Smooth muscle cell (in vitro differentiated cells): ENCODE measurements at regions not wholly inside any gene's neighbourhood (a gene's known extent, or its start where the extent isn't known, plus 50 kb on each side); places are given as distances from the start of the nearest gene placed in this dataset.
A peak's percentile ranks its signal among the peaks of the same experiment; 100 is the strongest.

Experiments used
- DNase-seq: peaks from one replicate; lab custom pipeline; 2025; ENCODE audit not compliant: unreplicated experiment; lab: John Stamatoyannopoulos, UW
- H2AFZ ChIP-seq: fragments of 200-600 bp; sonication (generic); 2 replicates; pipeline ENCODE4 v1.6.0; 2016; ENCODE audit warnings: antibody characterized with exemption, low read depth, mild to moderate bottlenecking
- H3F3A ChIP-seq: fragments of 200-600 bp; sonication (generic); 2 replicates; pipeline ENCODE4 v1.6.0; 2017; ENCODE audit warnings: antibody characterized with exemption, low read depth
- H3K27ac ChIP-seq: fragments of 200-600 bp; sonication (generic); 2 replicates; pipeline ENCODE4 v1.5.1; 2016; ENCODE audit warnings: low read depth, mild to moderate bottlenecking
- H3K27me3 ChIP-seq: fragments of 200-600 bp; sonication (generic); 2 replicates; pipeline ENCODE4 v1.6.1; 2016; ENCODE audit warnings: low read depth, mild to moderate bottlenecking
- H3K36me3 ChIP-seq: fragments of 200-600 bp; sonication (generic); 2 replicates; pipeline ENCODE4 v1.5.1; 2016; ENCODE audit warnings: low read depth
- H3K4me1 ChIP-seq: fragments of 200-600 bp; sonication (generic); 2 replicates; pipeline ENCODE4 v1.5.1; 2016; ENCODE audit warnings: low read depth
- H3K4me2 ChIP-seq: fragments of 200-600 bp; sonication (generic); 2 replicates; pipeline ENCODE4 v1.6.0; 2016; ENCODE audit warnings: mild to moderate bottlenecking
- H3K4me3 ChIP-seq: fragments of 200-600 bp; sonication (generic); 2 replicates; pipeline ENCODE4 v1.5.1; 2016; ENCODE audit warnings: mild to moderate bottlenecking
- H3K79me2 ChIP-seq: fragments of 200-600 bp; sonication (generic); 2 replicates; pipeline ENCODE4 v1.6.0; 2016; ENCODE audit warnings: low read depth, mild to moderate bottlenecking
- H3K9ac ChIP-seq: fragments of 200-600 bp; sonication (generic); 2 replicates; pipeline ENCODE4 v1.6.0; 2016; ENCODE audit warnings: low read depth
- H3K9me3 ChIP-seq: fragments of 200-600 bp; sonication (generic); replicated peaks from 2 replicates; pipeline ENCODE4 v1.5.1; 2016; ENCODE audit warnings: low read depth
- H4K20me1 ChIP-seq: fragments of 200-600 bp; sonication (generic); 2 replicates; pipeline ENCODE4 v1.6.0; 2016; ENCODE audit warnings: low read depth
- WGBS: methylation state at CpG from one replicate; pipeline ENCODE4 v1.1.7; 2016; ENCODE audit warnings: low lambda C conversion rate; 5-methylcytosine and 5-hydroxymethylcytosine counted together
- TF ChIP-seq, protein P1 (sequence below): fragments of 200-600 bp; sonication (generic); IDR thresholded peaks from 2 replicates; pipeline ENCODE4 v1.5.1; 2017; ENCODE audit warnings: borderline replicate concordance, mild to moderate bottlenecking, antibody characterized with exemption; ENCODE audit not compliant: insufficient read depth, poor library complexity, severe bottlenecking

DNA sequence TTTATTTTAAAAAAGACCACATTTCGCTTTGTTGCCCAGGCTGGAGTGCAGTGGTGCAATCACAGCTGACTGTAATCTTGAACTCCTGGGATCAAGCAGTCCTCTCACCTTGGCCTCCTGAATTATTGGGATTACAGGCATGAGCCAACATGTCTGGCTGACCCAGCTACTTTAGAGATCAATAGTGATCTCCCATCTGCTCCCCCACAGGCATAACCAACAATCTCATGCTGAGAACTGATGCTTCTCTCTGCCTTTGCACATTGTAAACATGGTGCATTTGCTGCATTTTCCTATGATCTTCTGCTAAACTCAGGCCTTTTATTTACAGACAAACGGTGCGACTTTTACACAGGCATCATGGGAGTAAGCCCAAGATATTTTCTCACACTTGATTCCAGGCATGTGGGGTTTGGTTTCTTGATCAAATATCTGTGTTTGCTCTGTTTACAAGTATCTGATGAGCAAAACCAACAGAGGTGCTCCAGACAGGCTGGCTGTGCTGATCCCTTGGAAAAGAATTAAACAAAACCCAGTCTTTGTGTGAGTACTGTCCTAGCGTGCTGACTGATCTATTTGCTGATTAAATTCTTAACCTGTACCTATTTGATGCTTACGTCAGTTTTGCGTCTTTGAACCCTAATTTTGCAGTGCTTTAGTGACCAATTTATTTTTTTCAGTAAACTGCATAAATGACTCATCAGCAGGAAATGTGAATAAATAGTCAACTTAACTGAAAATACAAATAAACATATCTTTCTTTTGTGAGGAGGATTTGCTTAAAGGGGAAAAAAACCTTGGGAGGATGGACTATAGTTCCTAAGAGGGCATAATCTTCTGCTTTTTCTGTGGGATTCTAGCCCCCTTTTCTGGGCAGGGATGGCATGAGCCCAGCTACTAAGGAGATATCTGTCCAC, 191.7 kb upstream of the NR3C1 start:
- WGBS: 63% methylated on average over 6 of the region's 6 CpGs
- H3K4me1 ChIP-seq: peaks cover 9% of the 10 kb centered on the region
- no peaks in the 10 kb centered on the region for H3K36me3 ChIP-seq
- H2AFZ ChIP-seq: peak overlapping the region; percentile 89
- H3K4me3 ChIP-seq: no peak overlapping the region
- H3K9me3 ChIP-seq: no peaks in the 10 kb centered on the region
- peak overlapping the region; percentile 89 for H3K27ac ChIP-seq
- H3K27me3 ChIP-seq: no peaks in the 10 kb centered on the region
- H3K4me2 ChIP-seq: peak overlapping the region; percentile 73
- H3K9ac ChIP-seq: peak overlapping the region; percentile 69
- no peaks in the 10 kb centered on the region for H3K79me2 ChIP-seq
- TF ChIP-seq, protein P1, sequence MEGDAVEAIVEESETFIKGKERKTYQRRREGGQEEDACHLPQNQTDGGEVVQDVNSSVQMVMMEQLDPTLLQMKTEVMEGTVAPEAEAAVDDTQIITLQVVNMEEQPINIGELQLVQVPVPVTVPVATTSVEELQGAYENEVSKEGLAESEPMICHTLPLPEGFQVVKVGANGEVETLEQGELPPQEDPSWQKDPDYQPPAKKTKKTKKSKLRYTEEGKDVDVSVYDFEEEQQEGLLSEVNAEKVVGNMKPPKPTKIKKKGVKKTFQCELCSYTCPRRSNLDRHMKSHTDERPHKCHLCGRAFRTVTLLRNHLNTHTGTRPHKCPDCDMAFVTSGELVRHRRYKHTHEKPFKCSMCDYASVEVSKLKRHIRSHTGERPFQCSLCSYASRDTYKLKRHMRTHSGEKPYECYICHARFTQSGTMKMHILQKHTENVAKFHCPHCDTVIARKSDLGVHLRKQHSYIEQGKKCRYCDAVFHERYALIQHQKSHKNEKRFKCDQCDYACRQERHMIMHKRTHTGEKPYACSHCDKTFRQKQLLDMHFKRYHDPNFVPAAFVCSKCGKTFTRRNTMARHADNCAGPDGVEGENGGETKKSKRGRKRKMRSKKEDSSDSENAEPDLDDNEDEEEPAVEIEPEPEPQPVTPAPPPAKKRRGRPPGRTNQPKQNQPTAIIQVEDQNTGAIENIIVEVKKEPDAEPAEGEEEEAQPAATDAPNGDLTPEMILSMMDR: no peak
- no peaks in the 10 kb centered on the region for H4K20me1 ChIP-seq
- H3F3A ChIP-seq: peaks cover 5% of the 10 kb centered on the region
- DNase-seq: no peak

DNA sequence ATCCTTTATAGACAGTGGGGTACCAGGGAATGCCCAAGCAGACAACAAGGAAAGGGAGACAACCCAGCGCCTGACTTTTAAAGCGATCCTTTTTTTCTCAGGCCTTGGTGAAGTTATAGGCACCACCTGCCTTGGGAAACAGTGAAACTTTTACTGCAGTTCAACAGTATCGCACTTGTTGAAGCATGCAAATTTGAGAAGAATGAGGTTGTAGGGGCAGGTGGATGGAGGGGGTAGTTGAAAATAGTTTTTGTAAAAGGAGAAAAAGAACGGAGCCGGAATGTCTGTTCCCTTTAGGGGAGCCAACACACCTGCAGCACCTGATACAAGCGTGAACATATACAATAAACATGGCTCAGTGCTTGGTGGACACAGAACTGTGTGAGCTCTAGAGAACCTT, 190.2 kb upstream of the NR3C1 start:
- H3K27ac ChIP-seq: no peak overlapping the region
- peaks cover 8% of the 10 kb centered on the region for H3F3A ChIP-seq
- H2AFZ ChIP-seq: no peak overlapping the region
- H3K4me3 ChIP-seq: no peak overlapping the region
- H3K79me2 ChIP-seq: no peaks in the 10 kb centered on the region
- no peaks in the 10 kb centered on the region for H3K9me3 ChIP-seq
- no peaks in the 10 kb centered on the region for H3K36me3 ChIP-seq
- TF ChIP-seq, protein P1: no peak
- H3K27me3 ChIP-seq: no peaks in the 10 kb centered on the region
- no peak overlapping the region for H3K4me2 ChIP-seq
- DNase-seq: no peak
- WGBS: 91% methylated on average over 6 of the region's 6 CpGs
- H3K9ac ChIP-seq: no peak overlapping the region
- H3K4me1 ChIP-seq: peaks cover 9% of the 10 kb centered on the region
- no peaks in the 10 kb centered on the region for H4K20me1 ChIP-seq

DNA sequence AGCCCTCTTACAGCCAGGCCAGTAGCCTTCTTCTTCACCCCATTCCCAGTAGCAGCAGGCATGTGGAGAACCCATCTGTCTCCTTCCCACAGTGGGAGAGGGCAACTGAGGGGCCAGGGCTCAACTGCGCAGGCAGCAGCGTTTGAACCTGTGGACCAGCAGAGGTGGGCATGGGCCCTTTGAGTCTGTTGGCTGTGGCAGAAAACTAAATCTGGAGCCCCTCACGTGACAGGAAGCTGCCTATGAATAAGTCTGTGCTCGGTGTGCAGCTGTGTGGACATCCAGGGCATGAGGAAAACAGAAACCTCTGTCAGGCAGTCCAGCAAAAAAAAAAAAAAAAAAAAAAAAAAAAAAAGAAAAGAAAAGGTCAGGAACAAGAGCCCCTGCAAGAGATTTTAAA, 189.2 kb upstream of the NR3C1 start:
- no peaks in the 10 kb centered on the region for H3K9me3 ChIP-seq
- H2AFZ ChIP-seq: no peak overlapping the region
- no peak for DNase-seq
- H3K4me3 ChIP-seq: no peak overlapping the region
- H3K9ac ChIP-seq: no peak overlapping the region
- 74% methylated on average over 4 of the region's 4 CpGs for WGBS
- H4K20me1 ChIP-seq: no peaks in the 10 kb centered on the region
- H3K36me3 ChIP-seq: no peaks in the 10 kb centered on the region
- no peaks in the 10 kb centered on the region for H3K79me2 ChIP-seq
- no peak overlapping the region for H3K4me2 ChIP-seq
- H3K27ac ChIP-seq: no peak overlapping the region
- H3K27me3 ChIP-seq: no peaks in the 10 kb centered on the region
- peaks cover 8% of the 10 kb centered on the region for H3F3A ChIP-seq
- TF ChIP-seq, protein P1: no peak
- peaks cover 9% of the 10 kb centered on the region for H3K4me1 ChIP-seq
